Femur (tissue), 1 donor: ENCODE measurements at regions not wholly inside any gene's neighbourhood (a gene's known extent, or its start where the extent isn't known, plus 50 kb on each side); places are given as distances from the start of the nearest gene placed in this dataset.
"Not testable (repeated sequence)": the region's sequence is repeated elsewhere in the genome, so short reads cannot be mapped to it uniquely, and the experiment has no call there.

Experiments
- DNase-seq: peaks from one replicate; pipeline ENCODE4 v3.0.0-alpha.2; 2017

GRCh38 chr15:24848050-24848449 is 106.7 kb upstream of the SNRPN start:
- DNase-seq = peak; percentile 35

GRCh38 chr15:24856397-24857390 is 98.1 kb upstream of the SNRPN start:
- no peak for DNase-seq

GRCh38 chr15:24857763-24858162 is 97.0 kb upstream of the SNRPN start:
- DNase-seq = no peak

GRCh38 chr15:24858183-24858582 is 96.6 kb upstream of the SNRPN start:
- not testable (repeated sequence) for DNase-seq

- DNase-seq = no peak
Observed at GRCh38 chr15:24858737-24859601, 95.8 kb upstream of the SNRPN start.

- DNase-seq = no peak
Observed at GRCh38 chr15:24861014-24861690, 93.6 kb upstream of the SNRPN start.

GRCh38 chr15:24862726-24863521 is 91.9 kb upstream of the SNRPN start:
- DNase-seq = no peak

- no peak for DNase-seq
Observed at GRCh38 chr15:24865303-24865702, 89.5 kb upstream of the SNRPN start.

- DNase-seq = no peak
Observed at GRCh38 chr15:24877174-24877573, 77.6 kb upstream of the SNRPN start.

- DNase-seq = peak; percentile 71
Observed at GRCh38 chr15:24878153-24878552, 76.6 kb upstream of the SNRPN start.

- no peak for DNase-seq
Observed at GRCh38 chr15:24879492-24879891, 75.3 kb upstream of the SNRPN start.

GRCh38 chr15:24880663-24881062 is 74.1 kb upstream of the SNRPN start:
- no peak for DNase-seq

- no peak for DNase-seq
Observed at GRCh38 chr15:24886538-24886937, 68.2 kb upstream of the SNRPN start.

GRCh38 chr15:24898715-24899272 is 56.0 kb upstream of the SNRPN start:
- DNase-seq = no peak

GRCh38 chr15:24899367-24899766 is 55.4 kb upstream of the SNRPN start:
- DNase-seq = no peak

- DNase-seq = no peak
Observed at GRCh38 chr15:24899795-24900194, 55.0 kb upstream of the SNRPN start.

GRCh38 chr15:24901409-24901808 is 53.4 kb upstream of the SNRPN start:
- no peak for DNase-seq
